NB4 (cell line): ENCODE measurements at regions not wholly inside any gene's neighbourhood (a gene's known extent, or its start where the extent isn't known, plus 50 kb on each side); places are given as distances from the start of the nearest gene placed in this dataset.

Experiments
- DNase-seq: peaks from one replicate; pipeline ENCODE4 v3.0.0; 2010; ENCODE audit warnings: low read depth
- H3K4me3 ChIP-seq: one replicate; pipeline ENCODE4 v1.5.1; 2011; ENCODE audit warnings: mild to moderate bottlenecking, low read depth, low read length, moderate library complexity
- MYC ChIP-seq: IDR thresholded peaks from 2 replicates; pipeline ENCODE4 v1.6.1; 2011; ENCODE audit warnings: low read depth, low read length
- POLR2A ChIP-seq: IDR thresholded peaks from 2 replicates; pipeline ENCODE4 v1.6.1; 2011; ENCODE audit warnings: mild to moderate bottlenecking; ENCODE audit not compliant: insufficient read length; ENCODE audit errors: extremely low read depth
- TF ChIP-seq, protein P1 (sequence below): IDR thresholded peaks from one replicate; pipeline ENCODE4 v1.5.1; 2012; ENCODE audit warnings: low read depth, low read length
- TF ChIP-seq, protein P2 (sequence below): IDR thresholded peaks from 2 replicates; pipeline ENCODE4 v1.6.1; 2011; ENCODE audit warnings: low read depth, low read length

DNA sequence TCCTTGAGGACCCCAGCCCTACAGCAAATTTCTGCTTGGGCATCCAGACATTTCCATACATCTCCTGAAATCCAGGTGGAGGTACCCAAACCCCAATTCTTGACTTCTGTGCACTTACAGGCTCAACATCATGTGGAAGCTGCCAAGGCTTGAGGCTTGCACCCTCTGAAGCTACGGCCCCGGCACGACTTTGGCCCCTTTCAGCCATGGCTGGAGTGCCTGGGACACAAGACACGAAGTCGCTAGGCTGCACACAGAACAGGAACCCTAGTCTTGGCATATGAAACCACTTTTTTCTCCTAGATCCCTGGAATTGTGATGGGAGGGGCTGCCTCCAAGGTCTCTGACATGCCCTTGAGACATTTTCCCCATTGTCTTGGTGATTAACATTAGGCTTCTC is 1417.7 kb downstream of the ARAP2 start:
- no peak overlapping the region for H3K4me3 ChIP-seq
- DNase-seq: no peak
- TF ChIP-seq, protein P1, sequence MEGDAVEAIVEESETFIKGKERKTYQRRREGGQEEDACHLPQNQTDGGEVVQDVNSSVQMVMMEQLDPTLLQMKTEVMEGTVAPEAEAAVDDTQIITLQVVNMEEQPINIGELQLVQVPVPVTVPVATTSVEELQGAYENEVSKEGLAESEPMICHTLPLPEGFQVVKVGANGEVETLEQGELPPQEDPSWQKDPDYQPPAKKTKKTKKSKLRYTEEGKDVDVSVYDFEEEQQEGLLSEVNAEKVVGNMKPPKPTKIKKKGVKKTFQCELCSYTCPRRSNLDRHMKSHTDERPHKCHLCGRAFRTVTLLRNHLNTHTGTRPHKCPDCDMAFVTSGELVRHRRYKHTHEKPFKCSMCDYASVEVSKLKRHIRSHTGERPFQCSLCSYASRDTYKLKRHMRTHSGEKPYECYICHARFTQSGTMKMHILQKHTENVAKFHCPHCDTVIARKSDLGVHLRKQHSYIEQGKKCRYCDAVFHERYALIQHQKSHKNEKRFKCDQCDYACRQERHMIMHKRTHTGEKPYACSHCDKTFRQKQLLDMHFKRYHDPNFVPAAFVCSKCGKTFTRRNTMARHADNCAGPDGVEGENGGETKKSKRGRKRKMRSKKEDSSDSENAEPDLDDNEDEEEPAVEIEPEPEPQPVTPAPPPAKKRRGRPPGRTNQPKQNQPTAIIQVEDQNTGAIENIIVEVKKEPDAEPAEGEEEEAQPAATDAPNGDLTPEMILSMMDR: no peak
- TF ChIP-seq MYC: no peak
- TF ChIP-seq, protein P2, sequence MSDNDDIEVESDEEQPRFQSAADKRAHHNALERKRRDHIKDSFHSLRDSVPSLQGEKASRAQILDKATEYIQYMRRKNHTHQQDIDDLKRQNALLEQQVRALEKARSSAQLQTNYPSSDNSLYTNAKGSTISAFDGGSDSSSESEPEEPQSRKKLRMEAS: no peak
- no peak for TF ChIP-seq POLR2A

DNA sequence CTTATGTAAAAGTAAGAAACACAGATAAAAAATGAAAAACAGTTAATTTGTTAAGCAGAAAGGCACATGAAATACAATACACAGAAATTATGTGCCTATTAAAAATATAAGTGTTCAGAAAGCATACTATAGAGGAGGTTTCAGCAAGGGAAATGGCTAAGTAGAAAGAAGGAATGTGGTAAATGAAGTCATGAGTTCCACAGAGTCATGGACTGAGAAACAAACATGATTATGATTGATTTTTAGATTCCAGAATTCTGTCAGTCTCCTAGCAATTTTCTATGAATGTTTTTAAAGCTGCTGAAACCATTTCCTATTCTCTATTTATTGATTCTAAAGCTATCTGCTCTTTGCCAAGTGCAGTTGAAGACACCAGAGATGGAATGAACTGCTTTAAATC is 1398.4 kb downstream of the ARAP2 start:
- DNase-seq: no peak
- no peak for TF ChIP-seq MYC
- TF ChIP-seq, protein P2: no peak
- no peak for TF ChIP-seq POLR2A
- TF ChIP-seq, protein P1: no peak
- no peak overlapping the region for H3K4me3 ChIP-seq

DNA sequence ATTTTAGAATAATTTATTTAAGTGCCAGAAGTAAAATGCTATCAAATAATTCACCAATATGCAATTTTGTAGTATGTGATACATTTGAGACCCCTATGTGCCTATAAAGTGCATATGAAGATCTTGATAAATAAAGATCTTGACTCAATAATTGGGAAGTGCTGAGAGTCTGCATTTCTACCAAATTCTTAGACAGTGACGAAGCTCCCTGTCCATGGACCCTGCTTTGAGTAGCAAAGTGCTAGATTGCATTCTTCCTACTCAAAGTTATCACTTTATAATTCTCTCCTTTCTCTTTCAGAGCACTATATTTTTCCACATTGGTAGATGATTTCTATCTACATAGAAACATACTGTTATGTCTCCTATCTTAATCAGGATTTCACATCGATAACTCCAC is 1393.9 kb downstream of the ARAP2 start:
- no peak for DNase-seq
- TF ChIP-seq, protein P1: no peak
- TF ChIP-seq POLR2A (no peak), MYC (no peak)
- TF ChIP-seq, protein P2: no peak

DNA sequence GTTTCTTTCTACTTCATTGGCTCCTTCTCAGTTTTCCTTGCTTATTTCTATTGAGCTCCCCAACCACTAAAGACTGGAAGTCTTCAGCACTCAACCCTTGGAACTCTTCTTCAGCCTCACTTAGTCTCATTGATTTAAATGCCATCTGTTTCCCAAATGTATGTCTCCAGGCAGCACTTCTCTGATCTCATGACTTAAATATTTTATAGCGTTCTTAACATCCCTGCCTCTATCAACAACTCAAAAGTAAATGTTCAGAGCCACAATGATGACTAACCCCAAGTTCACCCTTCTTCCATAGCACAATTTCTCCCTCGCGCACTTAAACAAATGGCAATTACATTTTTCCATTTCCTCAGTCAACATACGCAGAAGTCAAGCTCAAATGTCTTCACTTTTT is 1393.3 kb downstream of the ARAP2 start:
- H3K4me3 ChIP-seq: no peak overlapping the region
- DNase-seq: no peak
- TF ChIP-seq MYC (no peak), POLR2A (no peak)
- TF ChIP-seq, protein P1: no peak
- TF ChIP-seq, protein P2: no peak

More for the DNA sequence above, 1393.9 kb downstream of the ARAP2 start:
- H3K4me3 ChIP-seq: no peak overlapping the region

DNA sequence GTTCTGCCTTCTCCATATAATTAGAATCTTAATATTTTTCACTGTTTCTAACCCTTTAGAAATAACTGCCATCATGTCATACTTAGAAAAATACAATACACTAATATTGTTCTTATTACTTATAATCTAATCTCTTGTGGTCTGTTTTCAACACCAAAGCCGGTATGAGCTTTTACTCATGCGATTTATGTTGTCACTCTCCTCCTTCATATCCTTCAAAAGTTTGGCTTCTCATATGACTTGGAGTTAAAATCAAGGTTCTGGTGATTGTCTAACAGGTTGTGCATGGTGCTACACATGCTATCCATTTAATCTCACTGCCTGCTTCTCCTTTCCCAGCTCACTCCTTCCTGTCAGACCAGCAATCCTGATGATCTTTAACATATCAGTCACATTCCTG is 1392.9 kb downstream of the ARAP2 start:
- DNase-seq: no peak
- TF ChIP-seq, protein P2: no peak
- TF ChIP-seq POLR2A (no peak), MYC (no peak)
- TF ChIP-seq, protein P1: no peak
- no peak overlapping the region for H3K4me3 ChIP-seq

DNA sequence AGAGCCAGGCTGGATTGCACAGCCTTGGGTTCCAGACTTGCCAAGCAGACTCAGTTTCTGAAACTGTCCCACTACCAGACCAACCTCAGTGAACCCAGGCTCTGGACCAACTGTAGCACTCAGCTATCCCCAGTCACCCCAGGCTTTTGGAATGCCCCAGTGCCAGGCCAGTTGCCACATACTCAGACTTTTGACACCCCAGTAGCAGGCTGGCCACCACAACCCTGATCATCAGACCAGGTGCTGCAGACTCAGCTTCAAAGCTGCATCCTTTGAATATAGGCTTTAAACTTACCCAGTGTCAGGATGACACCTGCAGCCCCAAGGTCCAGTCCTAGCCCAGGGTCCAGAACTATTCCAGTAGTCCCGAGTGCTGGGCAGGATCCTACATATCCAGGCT is 1389.9 kb downstream of the ARAP2 start:
- no peak for DNase-seq
- TF ChIP-seq, protein P2: no peak
- TF ChIP-seq POLR2A: no peak
- TF ChIP-seq, protein P1: no peak
- TF ChIP-seq MYC: no peak
- H3K4me3 ChIP-seq: no peak overlapping the region
